AG08395 (cell line): ENCODE measurements at regions not wholly inside any gene's neighbourhood (a gene's known extent, or its start where the extent isn't known, plus 50 kb on each side); places are given as distances from the start of the nearest gene placed in this dataset.
A peak's percentile ranks its signal among the peaks of the same experiment; 100 is the strongest.

Source experiments
- DNase-seq: peaks from one replicate; pipeline ENCODE4 v3.0.0; 2012; ENCODE audit warnings: mixed read lengths, low spot score

GRCh38 chr14:34128665-34129064 lies 177.8 kb upstream of the EGLN3 start:
- no peak for DNase-seq

- no peak for DNase-seq
Observed at GRCh38 chr14:34126586-34126985, 175.7 kb upstream of the EGLN3 start.

GRCh38 chr14:34124585-34124984 lies 173.7 kb upstream of the EGLN3 start:
- no peak for DNase-seq

- DNase-seq = no peak
Observed at GRCh38 chr14:34122650-34123049, 171.8 kb upstream of the EGLN3 start.

GRCh38 chr14:34122081-34122480 lies 171.2 kb upstream of the EGLN3 start:
- DNase-seq = no peak

GRCh38 chr14:34120185-34120977 lies 169.5 kb upstream of the EGLN3 start:
- no peak for DNase-seq

GRCh38 chr14:34119107-34119858 lies 168.4 kb upstream of the EGLN3 start:
- DNase-seq = no peak

GRCh38 chr14:34113991-34114390 lies 163.1 kb upstream of the EGLN3 start:
- no peak for DNase-seq

- peak; percentile 53 for DNase-seq
Observed at GRCh38 chr14:34113005-34113511, 162.2 kb upstream of the EGLN3 start.

GRCh38 chr14:34111953-34112352 lies 161.1 kb upstream of the EGLN3 start:
- DNase-seq = no peak

GRCh38 chr14:34111505-34111904 lies 160.6 kb upstream of the EGLN3 start:
- DNase-seq = no peak

GRCh38 chr14:34110531-34110930 lies 159.7 kb upstream of the EGLN3 start:
- no peak for DNase-seq

- no peak for DNase-seq
Observed at GRCh38 chr14:34107441-34107840, 156.6 kb upstream of the EGLN3 start.

- no peak for DNase-seq
Observed at GRCh38 chr14:34106310-34106709, 155.4 kb upstream of the EGLN3 start.

- no peak for DNase-seq
Observed at GRCh38 chr14:34104489-34105397, 153.9 kb upstream of the EGLN3 start.

- DNase-seq = no peak
Observed at GRCh38 chr14:34103176-34103575, 152.3 kb upstream of the EGLN3 start.

- DNase-seq = no peak
Observed at GRCh38 chr14:34099635-34100034, 148.8 kb upstream of the EGLN3 start.

GRCh38 chr14:34098985-34099349 lies 148.1 kb upstream of the EGLN3 start:
- no peak for DNase-seq

- DNase-seq = peak; percentile 66
Observed at GRCh38 chr14:34098045-34098984, 147.4 kb upstream of the EGLN3 start.

- DNase-seq = no peak
Observed at GRCh38 chr14:34097644-34098043, 146.8 kb upstream of the EGLN3 start.

- no peak for DNase-seq
Observed at GRCh38 chr14:34094384-34094783, 143.5 kb upstream of the EGLN3 start.
